Fibroblast of skin of right quadriceps (primary cell): ENCODE measurements at regions not wholly inside any gene's neighbourhood (a gene's known extent, or its start where the extent isn't known, plus 50 kb on each side); places are given as distances from the start of the nearest gene placed in this dataset.

ENCODE experiments used
- DNase-seq: peaks from one replicate; pipeline ENCODE4 v3.0.0-alpha.2; 2013

DNA sequence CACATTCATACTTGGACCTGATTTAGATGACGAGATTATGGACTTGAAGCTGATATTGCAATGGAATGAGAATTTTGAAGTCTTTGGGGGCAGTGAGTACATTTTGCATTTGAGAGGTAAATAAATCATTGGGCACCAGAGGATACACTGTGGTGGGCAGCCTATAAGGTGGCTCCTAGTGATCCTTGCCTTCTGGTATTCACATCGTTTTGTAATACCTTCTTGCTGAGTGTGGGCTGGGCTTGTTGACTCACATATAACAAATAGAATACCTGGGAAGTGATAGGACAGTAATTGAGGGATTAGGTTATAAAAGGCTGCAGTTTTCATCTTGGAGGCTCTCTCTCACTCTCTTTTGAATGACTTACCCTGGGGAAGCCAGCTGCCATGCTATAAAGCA is 605.5 kb upstream of the KCNMB2 start:
- no peak for DNase-seq

DNA sequence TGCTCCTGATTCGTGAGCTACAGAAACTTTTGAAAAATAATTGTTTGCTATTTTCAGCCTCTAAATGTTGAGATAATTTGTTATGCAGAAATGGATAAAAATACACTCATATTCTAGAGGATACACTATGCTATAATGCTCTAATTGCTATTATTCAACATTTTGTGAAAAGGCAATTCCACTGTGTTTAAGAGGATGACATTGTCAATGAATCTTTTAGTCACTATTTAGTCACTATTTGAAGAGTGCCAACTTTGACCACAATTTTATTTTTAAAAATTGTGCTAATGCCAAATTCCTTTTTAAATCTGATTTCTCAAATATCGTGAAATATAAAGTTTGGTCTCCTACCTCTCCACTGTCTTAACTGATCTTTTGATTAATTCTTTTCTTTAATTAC is 604.9 kb upstream of the KCNMB2 start:
- DNase-seq, result no peak

DNA sequence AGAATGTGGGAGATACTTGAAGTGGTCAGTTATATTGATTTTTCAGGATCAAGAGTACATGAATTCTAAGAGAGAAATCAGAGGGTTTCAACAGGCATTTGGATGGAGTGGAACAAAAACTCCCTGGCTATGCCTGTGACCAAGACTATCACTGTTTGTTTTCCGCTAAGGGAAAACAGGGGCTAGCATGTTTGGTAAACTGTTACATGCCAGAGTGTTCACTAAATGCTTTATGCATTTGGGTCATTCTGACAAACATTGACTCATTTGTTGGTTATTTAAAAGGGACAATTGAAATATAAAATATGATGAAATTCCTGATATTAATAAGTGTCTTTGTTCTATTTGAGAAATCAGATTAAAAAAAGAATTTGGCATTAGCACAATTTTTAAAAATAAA is 603.9 kb upstream of the KCNMB2 start:
- DNase-seq, result no peak

DNA sequence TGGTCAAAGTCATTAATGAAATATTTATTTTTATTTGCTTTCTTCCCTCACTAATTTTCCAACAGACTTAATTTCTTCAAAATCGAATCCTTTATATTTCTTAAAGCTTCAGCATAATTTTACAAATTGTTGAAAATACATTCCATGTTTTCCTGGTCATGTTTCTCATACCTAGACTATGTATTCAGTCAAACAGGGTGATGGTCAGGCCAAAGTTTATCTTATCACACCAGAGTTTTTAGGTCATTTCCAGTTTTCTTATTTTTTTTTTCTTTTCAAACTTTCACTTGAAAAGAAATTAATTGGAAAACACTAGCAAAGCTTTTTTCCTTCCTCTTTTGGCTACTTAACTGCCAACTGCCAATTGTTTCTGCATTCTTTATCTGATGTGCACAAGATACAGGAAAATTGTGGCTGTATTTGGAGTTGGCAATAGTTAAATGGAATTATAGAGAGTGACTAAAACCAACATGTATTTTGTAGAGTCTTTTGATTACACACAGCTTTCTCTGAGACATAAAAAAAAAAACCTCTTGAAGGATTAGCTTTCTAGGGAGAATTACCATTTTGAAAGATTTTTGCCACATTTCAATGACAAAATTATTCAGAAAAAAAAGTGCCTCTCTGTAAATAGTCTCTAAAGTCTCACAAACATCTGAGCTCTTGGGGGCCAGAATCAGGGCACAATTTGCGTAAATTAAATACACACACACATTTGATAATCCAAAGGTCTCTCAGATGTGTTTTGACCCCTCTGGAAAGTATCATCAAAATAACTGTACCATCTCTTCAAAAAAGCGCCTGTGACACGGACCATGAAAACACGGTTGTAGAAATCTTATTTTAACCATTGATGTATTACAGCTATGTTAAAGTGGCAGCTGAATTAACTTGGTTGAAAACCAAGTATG is 603.2 kb upstream of the KCNMB2 start:
- peak; percentile 46 for DNase-seq

DNA sequence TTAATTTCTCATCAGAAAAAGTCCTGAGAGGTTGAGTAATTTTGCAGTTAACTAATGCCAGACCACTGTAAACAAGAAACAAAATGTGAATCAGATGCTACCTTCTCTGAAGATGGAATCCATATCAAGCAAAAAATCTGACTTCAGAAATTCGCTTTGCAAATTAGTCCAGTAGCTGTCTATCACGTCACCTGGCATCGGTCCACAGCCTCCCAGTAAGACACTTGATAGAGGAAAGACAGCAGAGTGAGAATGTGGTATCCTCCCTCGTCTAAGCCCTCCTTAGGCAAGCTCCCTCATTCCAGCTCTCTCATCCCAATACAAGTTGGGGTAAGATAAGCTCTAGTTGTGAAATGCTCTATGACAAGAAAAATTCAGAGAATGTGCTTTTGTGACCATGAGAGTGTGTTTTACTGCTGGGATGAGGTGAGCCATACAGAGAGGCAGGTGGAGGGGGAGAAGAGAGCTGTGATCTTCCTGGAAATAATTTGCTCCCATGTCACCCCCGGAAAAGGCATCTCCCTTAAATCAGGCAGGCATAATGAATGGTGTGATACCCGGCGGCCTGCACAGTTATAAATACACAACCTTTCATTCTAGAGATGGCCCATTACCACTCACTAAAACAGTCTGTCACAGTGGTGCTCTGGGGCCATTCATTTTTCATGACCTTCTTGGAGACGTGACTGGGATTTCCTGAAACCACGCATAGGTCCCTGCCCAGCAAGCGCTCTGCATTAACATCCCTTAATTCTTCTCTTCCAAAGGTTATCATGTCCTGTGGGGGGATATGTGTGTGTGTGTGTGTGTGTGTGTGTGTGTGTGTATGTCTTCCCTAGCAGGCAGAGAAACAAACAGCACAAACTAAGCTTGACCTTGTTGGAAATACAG is 602.0 kb upstream of the KCNMB2 start:
- peak; percentile 96 for DNase-seq

DNA sequence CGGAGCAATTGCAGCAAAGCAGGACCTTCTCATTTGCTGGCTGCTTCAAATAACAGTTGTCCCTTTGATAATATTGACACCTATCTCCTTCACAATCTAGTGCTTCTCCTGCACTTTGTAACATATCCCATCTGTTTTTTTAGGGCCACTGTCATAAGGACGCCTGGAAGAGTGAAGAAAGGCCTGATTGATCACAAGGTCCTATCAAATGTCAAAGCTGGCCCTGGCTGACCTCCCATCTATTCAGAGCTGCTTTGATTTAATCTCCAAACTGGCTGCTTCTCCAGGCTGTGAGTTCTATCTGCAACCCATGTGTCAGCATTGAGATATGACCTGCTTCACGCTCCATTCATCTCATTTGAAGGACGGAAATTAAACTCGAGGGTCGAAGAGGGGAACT is 601.2 kb upstream of the KCNMB2 start:
- no peak for DNase-seq

DNA sequence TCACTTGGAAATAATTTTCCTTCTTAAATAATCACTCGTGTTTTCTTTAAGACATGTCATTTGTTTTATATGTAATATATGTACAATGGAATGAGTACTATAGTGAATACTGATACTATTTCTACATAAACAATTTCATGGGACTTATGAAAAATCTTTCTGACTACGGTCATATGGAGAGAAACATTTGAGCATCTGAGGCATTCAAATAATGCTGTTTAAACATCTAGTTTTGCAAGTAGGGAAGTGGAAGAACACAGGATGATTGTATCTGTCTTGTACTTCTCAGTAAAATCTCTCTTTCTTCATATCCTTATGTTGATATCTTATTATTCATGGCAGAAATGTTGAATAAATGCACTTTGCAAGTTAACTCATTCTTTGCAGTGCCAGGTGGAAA is 599.5 kb upstream of the KCNMB2 start:
- DNase-seq, result no peak

DNA sequence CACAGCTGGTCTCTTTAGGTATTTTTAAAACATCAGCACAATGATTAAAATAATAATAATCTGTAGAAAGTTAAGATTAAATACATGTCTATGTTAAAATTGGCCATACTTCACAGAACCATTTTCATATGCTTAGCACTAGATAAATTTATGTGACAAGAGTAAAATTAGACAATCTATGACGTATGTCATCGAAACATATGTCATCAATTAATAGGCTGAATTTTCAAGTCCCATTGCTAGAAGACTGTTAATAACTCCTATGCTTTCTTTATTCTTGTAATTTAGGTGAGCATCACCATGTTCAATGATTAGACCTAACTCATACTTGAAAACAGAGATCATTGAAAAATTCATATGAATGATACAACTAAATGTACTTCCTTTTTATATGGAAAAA is 593.3 kb upstream of the KCNMB2 start:
- DNase-seq, result no peak

DNA sequence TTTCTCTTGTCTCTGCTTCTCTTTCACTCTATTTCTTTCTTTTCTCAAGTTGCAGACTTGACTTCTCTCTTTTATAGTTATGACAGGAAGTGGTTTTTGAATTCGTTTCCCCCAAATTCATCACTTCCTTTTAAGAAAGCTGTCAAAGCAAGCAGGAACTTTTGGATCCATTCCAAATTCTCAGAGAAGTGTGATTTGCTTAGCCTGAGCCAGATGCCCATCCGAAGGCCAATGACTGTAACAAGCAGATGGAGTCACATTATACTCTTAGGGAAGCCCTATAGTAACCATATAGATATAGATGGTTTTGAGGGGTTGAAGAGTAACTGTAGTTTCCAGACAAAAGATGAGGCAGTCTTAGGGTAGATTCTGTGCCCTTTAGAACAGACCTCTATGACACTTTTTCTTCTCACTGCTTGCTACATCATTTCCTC is 592.0 kb upstream of the KCNMB2 start:
- peak; percentile 30 for DNase-seq

DNA sequence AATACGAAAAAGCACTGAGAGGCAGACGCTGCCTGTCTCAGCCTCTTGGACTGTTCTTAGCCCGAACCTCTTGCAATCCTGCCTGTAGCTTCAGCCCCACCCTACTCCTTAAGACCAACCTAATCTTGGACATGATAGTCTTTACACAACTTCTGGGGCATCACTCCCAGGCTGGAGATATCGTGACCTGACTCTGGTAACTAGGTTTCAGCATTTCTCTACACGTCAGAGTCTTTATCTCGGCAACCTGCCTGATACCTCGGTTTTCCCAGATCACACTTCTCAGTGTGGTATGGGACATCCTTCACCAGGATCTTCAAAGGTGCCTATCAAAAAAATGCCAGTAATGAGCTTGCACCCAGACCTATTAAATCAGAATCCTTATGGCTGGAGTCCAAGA is 590.2 kb upstream of the KCNMB2 start:
- no peak for DNase-seq

DNA sequence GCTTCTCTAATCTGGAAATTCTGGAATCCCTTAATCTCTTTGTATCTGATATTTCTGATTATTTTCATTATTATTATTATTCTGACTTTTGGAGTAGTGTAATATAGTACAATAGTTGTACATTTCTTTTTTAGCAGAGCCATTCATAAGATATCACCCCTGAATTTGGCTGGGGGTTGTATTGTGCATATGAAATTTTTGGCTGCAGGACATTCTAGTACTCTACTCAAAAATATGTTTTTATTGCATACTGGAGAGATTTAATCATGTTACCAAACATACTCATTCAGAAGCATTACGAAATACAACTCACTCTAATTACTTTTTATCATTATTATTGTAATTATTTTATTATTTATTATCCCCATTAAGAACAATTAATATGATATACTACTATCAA is 589.7 kb upstream of the KCNMB2 start:
- no peak for DNase-seq

DNA sequence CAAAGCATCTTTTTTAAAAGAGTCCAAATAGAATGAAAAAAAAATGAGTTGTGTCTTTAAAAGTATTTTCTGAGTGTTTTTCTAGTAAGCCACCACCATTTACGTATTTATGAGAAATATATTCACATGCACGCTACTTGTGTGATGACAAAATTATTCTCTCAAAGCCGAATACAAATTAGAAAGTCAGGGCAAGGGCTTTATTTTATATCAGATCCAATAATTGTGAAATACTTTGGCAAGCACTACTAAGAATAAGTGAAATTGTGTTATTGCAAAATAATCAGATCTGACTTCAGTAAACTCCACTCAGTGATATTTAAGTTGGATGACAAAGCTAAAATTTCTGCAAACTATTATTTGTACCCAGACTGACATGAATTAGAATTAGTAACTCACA is 589.3 kb upstream of the KCNMB2 start:
- peak; percentile 47 for DNase-seq

DNA sequence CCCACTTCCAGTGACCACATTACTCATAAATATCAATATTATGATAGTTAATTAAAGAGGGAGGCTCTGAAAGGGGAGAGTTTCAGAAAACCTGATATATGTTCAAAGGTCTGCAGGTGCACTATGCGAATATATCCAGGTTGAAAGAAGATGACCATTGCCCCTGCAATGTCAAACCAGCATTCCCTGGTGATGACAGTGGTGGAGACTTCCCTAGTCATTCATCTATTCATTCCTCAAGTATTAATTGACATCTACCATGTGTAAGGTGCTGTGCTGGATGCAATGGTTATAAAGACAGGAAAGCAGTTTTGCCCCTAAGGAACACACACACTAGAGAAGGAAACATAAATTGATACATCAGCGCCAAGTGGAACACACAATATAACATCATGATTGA is 588.3 kb upstream of the KCNMB2 start:
- no peak for DNase-seq

DNA sequence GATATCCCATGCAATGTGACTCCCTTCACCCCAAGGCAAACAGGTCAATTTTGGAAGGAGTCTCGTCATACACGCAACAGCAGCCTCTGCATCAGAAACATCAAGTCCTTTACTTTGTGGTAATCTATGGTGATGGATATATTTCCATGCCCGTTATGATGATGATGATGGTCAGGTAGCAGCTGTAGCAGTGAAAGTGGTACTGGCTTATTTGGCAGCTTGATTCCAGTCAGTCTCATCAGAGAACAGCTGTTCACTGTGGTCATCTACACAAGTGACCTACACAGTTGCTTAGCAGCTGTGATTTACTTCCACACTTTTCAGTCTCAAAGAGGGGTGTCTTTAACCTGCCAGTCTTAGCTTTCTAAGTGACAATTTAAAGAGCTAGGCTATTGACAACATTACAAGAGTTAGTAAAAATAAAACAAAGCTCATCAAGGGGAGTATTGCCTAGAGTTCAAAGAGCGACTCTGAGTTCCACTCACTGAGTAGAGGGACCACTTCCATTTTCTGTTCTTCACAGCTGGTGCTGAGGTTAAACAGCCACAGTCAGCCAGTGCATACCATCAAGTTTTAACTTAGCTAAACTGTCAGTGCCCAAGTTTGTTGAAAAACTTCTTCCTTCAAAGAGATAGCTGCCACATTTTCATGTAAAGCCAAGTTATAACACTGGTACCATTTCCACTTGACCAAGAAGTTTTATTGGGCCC is 587.4 kb upstream of the KCNMB2 start:
- DNase-seq, result no peak

DNA sequence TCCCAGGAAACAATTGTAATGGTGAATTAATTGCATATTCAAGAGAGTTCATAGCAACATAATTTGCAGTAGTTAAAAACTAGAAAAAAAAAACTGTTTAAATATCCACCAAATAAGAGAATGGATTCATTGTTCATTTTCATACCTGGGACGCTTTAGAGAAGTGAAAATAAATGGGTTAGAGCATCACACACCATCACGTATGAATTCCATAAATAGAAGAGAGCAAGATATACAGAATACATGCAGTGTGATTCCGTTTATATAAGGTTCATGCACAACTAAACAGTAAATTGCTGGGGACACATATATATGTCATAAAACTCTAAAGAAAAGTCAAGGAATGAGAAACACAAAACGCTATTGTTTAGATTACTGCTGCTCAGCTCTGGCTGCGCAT is 577.0 kb upstream of the KCNMB2 start:
- no peak for DNase-seq

DNA sequence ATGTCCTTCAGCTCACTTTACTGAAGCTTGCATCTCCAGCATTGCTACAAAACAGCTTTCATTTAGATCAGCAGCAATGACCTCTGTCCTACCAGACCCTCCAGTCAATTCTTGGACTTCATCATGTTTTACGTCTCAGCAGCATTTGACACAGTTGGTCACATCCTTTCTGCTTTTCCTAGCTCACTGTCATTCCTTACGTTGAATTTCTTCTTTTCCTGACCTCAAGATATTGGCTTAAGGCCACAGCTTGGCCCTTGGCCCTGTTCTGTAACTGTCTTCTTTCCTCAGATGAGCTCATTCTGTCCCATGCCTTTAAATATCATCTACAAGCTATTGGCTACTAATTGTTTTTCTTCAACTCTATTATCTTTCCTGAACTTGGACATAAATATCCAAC is 576.2 kb upstream of the KCNMB2 start:
- no peak for DNase-seq

DNA sequence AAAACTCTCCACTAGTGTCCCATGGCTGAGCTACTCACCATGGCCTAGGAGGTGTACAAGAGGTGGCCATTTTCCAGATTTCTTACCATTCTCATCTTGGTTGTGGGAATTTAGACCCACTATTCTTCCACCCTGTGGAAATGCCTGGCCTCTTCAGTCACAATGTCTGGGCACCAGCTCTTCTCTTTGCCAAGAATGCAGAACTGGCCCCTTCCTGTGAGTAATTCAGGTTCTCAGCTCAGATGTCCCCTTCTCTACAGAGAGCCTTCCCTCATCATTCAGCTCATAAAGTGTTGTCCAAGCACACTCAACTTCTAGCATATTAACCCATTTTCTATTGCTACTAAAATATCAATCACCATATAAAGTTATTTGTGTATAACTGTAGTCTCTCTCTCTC is 575.5 kb upstream of the KCNMB2 start:
- no peak for DNase-seq

DNA sequence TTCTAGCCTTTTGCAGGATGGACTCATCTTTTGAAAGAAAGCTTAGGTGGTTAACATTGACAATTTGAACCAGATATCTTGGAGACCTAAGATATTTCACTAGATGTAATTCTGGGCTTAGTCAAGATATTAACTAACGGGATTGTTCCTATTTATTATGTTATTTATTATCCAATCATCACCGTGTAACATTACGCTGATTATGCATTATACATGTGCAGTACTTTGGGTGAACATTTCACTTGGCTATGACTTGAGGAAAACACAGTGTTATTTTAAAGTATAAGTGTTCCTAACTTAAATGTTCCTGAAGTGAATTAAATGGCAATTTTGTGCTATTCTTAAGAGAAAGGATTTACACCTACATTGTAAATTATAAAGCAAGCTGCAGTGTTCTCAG is 574.5 kb upstream of the KCNMB2 start:
- no peak for DNase-seq

DNA sequence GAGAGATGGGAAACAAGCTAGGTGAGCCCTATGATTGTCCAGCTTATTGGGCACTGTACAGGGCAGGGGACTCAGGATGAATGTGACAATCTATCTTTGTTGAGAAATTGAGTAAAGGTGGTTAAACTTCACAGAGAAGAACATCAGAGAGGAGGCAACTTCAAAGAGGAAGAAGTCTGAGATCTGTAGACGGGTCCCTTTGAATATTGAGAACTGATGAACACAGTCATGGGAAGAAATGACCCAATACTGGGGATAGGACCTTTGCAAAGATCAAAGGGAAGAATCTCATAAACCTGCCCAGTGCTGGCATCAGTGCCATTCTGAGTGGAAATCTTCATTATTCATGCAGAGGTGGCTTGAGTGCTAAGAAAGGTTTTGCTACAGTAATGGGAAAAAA is 569.7 kb upstream of the KCNMB2 start:
- DNase-seq, result no peak

DNA sequence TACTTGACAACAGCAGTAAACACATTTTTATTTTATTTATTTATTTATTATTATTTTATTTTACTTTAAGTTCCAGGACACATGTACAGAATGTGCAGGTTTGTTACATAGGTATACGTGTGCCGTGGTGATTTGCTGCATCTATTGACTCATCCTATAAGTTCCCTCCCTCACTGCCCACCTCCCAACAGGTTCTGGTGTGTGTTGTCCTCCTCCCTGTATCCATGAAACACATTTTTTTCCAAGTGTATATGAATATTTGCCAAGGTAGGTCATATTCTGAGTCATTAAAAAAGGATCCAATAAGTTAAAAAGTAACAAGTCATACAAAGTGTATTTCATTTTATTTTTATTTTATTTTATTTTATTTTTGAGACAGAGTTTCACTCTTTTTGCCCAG is 567.3 kb upstream of the KCNMB2 start:
- DNase-seq, result peak; percentile 53

DNA sequence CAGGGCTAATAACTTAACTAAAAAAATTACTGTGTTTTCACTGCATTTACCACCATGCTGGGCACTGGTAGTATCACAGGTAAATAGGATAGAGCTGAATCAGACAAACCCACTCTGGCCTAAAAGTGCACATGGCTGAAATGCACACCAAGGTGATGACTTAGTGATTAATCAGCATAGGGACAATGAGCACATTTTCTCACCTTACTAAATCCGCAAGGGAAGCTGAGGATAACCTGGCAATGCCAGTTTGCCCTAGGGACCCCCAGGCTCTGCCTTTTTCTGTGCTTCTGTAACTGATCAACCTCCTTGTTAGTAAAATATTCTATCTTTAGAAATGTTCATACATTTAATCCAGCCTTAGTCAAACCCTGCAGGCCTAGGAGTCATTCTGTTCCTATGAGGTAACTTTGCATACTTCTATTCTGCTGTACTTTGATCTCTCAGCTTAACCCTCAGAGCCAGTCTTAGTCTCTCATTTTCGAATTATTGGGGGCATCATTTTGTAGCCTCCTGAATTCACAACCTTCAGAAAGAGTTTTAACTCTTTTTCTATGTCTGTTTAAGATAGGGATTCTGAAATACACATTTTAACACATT is 562.9 kb upstream of the KCNMB2 start:
- peak; percentile 48 for DNase-seq

DNA sequence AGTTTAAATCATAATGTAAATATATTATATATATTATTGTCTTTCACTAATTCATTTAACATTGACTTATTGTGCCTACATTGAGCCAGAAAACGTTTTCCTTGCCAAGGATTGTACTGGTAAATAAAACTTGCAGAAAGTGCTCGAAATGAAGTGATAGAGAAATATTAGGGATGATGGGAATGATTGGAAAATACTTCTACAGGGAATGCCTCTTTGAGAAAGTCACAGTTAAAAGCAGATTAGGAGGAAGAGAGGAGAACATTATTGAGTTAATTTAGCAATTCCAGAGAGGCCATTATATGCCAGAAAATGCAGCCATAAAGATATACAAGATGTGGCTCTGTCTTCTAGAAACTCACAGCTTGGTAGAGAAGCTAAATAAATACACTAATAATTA is 560.0 kb upstream of the KCNMB2 start:
- no peak for DNase-seq

DNA sequence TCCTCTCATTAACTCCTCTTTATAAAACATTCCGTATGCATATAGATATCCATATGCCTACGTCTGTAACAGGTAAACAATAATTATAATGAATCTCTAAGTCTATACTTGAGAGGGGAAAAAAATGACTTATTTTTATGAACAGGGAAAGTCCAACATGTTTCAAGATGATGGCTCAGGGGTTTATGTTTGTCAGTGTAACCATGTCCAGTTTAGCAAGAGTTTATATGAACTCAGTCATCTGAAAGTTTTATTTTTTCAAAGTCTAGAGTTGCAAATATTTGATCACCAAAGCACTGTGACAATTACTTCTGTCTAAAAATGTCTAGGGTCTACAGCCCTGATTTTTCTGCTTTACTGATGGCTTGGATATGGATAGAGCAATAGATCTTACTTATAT is 559.4 kb upstream of the KCNMB2 start:
- DNase-seq, result no peak
